Muscle layer of duodenum (tissue), 2 donors: ENCODE measurements at regions not wholly inside any gene's neighbourhood (a gene's known extent, or its start where the extent isn't known, plus 50 kb on each side); places are given as distances from the start of the nearest gene placed in this dataset.

Experiments used
- H3K27ac ChIP-seq: one replicate; pipeline ENCODE4 v1.7.0; 2013; ENCODE audit warnings: mild to moderate bottlenecking, low read length
- H3K27me3 ChIP-seq: one replicate; pipeline ENCODE4 v1.7.0; 2013; ENCODE audit warnings: low read depth, mild to moderate bottlenecking, control low read depth, low read length
- H3K36me3 ChIP-seq, 2 donors: one replicate each; pipeline ENCODE4 v1.7.0; 2013; ENCODE audit warnings: low read length in 2 of 2, control low read depth in 1 of 2, mild to moderate bottlenecking in 1 of 2; ENCODE audit not compliant: insufficient read depth in 2 of 2, control insufficient read depth in 1 of 2
- H3K4me1 ChIP-seq, 2 donors: one replicate each; pipeline ENCODE4 v1.7.0; 2013; ENCODE audit warnings: low read length in 2 of 2, mild to moderate bottlenecking in 2 of 2, control low read depth in 1 of 2, moderate library complexity in 1 of 2; ENCODE audit not compliant: insufficient read depth in 2 of 2, control insufficient read depth in 1 of 2
- H3K4me3 ChIP-seq, 2 donors: one replicate each; pipeline ENCODE4 v1.7.0; 2013; ENCODE audit warnings: low read length in 2 of 2, low read depth in 1 of 2, mild to moderate bottlenecking in 1 of 2
- H3K9me3 ChIP-seq, 2 donors: one replicate each; pipeline ENCODE4 v1.7.0; 2013; ENCODE audit warnings: low read length in 2 of 2, control low read depth in 1 of 2, mild to moderate bottlenecking in 1 of 2; ENCODE audit not compliant: control insufficient read depth in 1 of 2
- donor health status: healthy.

GRCh38 chr4:163815776-163816175 is 321.3 kb downstream of the TMA16 start:
- H3K4me3 ChIP-seq = no peak overlapping the region
- H3K4me1 ChIP-seq = no peaks in the 10 kb centered on the region
- H3K36me3 ChIP-seq = no peaks in the 10 kb centered on the region
- no peaks in the 10 kb centered on the region for H3K9me3 ChIP-seq
- no peaks in the 10 kb centered on the region for H3K27me3 ChIP-seq
- no peak overlapping the region for H3K27ac ChIP-seq

DNA sequence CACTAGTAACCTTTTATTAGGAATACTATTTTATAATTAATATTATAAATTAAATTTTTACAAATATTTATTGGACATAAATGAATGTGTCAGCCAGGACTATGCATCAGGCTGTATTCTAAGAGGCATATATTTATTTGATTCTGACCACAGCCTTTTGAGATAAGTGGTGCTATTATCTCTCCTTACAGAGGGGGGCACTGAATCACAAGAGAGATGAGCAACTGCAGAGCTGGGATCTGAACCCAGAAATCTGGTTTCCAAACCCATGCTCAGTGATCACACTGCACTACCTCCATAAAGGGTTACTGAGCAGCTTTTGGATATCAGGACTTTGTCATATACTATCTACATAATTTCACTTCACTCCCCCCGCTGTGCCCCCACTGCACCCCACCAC is 322.0 kb downstream of the TMA16 start:
- H3K27me3 ChIP-seq = no peaks in the 10 kb centered on the region
- no peaks in the 10 kb centered on the region for H3K9me3 ChIP-seq
- H3K27ac ChIP-seq = no peak overlapping the region
- no peak overlapping the region for H3K4me3 ChIP-seq
- H3K36me3 ChIP-seq = no peaks in the 10 kb centered on the region
- no peaks in the 10 kb centered on the region for H3K4me1 ChIP-seq

DNA sequence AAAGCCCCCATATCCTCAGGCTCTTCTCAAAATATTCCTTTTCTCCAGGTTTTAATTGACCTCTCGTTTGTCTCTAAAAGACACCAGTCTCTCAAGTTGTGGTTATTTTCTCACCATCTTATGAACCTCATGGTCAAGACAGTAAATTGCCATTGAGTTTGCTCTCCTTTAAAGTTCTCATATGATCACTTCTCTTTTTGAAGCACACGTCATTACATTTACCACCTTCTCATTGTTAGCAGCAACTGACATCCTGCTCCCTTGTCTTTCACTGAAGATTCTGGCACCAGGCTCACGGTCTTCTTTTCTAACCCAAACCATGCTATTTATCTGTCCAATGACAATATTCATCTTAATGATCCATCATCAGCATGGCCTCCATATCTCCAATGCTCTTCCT is 324.2 kb downstream of the TMA16 start:
- H3K4me3 ChIP-seq = no peak overlapping the region
- H3K4me1 ChIP-seq = no peaks in the 10 kb centered on the region
- H3K36me3 ChIP-seq = no peaks in the 10 kb centered on the region
- H3K27ac ChIP-seq = no peak overlapping the region
- no peaks in the 10 kb centered on the region for H3K27me3 ChIP-seq
- no peaks in the 10 kb centered on the region for H3K9me3 ChIP-seq

DNA sequence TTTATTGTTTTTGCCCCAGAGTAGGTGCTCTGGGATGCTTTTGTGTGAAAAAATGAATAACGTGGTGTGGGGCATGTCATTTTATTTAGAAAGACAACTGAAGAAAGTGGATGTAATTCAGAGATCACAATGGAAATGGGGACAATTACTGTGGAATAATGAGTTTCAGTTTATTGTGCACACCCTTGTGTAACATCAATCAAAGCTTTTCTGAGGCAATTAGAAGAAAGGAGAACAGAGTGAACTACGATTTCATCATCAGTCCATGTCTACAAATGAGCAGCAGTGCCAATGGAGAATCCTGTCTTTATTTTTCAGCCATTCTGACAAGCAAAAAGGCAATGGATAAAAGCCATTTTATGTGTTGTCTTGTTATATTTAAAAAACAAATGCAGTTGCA is 339.2 kb downstream of the TMA16 start:
- Histone ChIP-seq H3K27me3 (no peaks in the 10 kb centered on the region), H3K9me3 (no peaks in the 10 kb centered on the region), H3K36me3 (no peaks in the 10 kb centered on the region), H3K4me3 (no peak overlapping the region), H3K27ac (no peak overlapping the region), H3K4me1 (no peaks in the 10 kb centered on the region)

DNA sequence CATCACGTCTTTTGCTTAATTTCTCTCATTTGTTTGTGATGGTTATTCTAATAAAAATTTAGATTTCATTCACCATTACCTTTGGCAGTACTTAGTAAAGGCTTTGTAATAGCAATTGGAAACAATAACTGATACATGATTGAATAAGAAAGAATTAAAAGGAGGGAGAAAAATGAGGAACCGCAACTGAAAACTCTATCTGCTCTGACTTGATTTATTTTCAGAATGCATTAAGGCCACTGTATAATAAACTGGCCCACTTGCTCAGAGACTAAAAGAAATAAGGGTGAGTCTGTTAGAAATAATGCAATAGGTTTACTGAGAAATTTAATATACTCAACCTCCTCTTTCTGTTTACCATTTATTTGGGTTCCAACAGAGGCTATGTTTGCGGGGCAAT is 351.5 kb downstream of the TMA16 start:
- Histone ChIP-seq H3K27me3 (no peaks in the 10 kb centered on the region), H3K4me3 (no peak overlapping the region), H3K4me1 (no peaks in the 10 kb centered on the region), H3K27ac (no peak overlapping the region), H3K9me3 (no peaks in the 10 kb centered on the region), H3K36me3 (no peaks in the 10 kb centered on the region)

- Histone ChIP-seq H3K4me3 (no peak overlapping the region), H3K9me3 (no peaks in the 10 kb centered on the region), H3K27me3 (no peaks in the 10 kb centered on the region), H3K36me3 (no peaks in the 10 kb centered on the region), H3K27ac (no peak overlapping the region), H3K4me1 (no peaks in the 10 kb centered on the region)
These were observed 357.8 kb downstream of the TMA16 start for GRCh38 chr4:163852246-163852645.

DNA sequence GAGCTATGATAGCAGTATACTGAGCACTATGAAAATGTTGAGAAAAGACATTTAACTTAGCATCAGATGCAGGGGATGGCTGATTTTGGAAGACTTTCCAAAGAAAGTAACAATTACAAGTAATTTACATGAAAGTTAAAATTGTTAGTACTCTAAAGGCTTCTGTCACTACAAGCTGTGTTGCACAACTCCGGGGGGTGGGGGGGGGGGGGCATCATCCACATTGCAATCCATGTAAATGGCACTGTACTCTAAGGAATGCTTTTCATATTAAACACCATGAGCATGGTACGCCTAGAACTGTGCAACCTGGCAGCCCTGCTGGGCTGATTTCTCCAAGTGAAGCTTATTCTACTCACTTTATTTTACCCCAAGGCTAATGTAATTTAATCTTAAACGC is 363.4 kb downstream of the TMA16 start:
- Histone ChIP-seq H3K36me3 (no peaks in the 10 kb centered on the region), H3K27me3 (no peaks in the 10 kb centered on the region)

DNA sequence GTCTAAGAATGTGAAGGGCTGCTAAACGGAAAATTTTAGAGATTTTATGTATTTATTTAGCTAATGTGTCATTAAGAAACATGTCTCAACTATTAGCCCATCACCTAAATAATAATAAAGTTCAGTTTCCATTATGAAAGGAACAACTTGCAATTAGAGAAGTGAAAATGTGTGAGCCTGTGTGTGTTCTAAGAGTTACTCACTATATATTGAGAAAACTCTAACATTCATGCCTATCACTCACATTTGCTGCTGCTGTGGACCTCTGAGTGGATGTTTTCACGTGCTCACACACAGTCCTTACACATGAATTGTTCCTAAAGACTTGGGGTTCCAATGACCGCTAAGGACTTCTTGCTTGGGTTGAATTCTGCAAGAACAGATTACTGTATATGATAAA is 364.0 kb downstream of the TMA16 start:
- H3K9me3 ChIP-seq = no peaks in the 10 kb centered on the region
- H3K27ac ChIP-seq = no peak overlapping the region
- H3K27me3 ChIP-seq = no peaks in the 10 kb centered on the region
- no peaks in the 10 kb centered on the region for H3K36me3 ChIP-seq
- H3K4me3 ChIP-seq = no peak overlapping the region
- H3K4me1 ChIP-seq = no peaks in the 10 kb centered on the region

More for the DNA sequence above, 363.4 kb downstream of the TMA16 start:
- Histone ChIP-seq H3K27ac (no peak overlapping the region), H3K9me3 (no peaks in the 10 kb centered on the region), H3K4me3 (no peak overlapping the region), H3K4me1 (no peaks in the 10 kb centered on the region)

- Histone ChIP-seq H3K4me1 (no peaks in the 10 kb centered on the region), H3K4me3 (no peak overlapping the region), H3K27me3 (no peaks in the 10 kb centered on the region), H3K36me3 (no peaks in the 10 kb centered on the region), H3K9me3 (no peaks in the 10 kb centered on the region), H3K27ac (no peak overlapping the region)
These were observed 368.6 kb downstream of the TMA16 start for GRCh38 chr4:163863082-163863481.

- Histone ChIP-seq H3K4me3 (no peak overlapping the region), H3K27me3 (no peaks in the 10 kb centered on the region), H3K9me3 (no peaks in the 10 kb centered on the region), H3K4me1 (no peaks in the 10 kb centered on the region), H3K36me3 (no peaks in the 10 kb centered on the region), H3K27ac (no peak overlapping the region)
These were observed 370.5 kb downstream of the TMA16 start for GRCh38 chr4:163865010-163865409.

DNA sequence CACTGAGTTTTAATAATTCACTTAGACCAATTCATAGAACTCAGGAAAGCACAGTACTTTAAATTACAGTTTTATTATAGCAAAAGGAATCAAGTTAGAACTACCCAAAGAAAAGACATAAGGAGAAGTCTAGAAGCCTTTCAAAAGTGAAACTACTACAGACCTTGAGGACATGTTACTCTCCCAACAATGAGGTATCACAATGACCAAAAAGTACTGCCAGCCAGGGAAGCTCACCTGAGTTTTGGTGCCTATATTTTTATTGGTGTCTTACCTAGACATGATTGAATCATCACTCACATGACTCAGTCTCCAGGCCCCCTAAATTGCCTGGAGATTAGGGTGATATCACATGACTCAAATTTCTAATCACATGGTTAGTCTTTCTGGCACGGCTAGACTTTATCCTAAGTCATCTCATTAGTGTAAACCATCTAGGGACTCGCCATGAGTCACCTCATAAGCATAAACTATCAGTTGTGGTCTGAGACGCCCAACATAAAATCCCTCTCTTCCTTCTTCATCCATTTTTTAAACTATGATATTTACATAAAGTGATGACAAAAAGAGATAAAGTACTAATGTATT is 372.3 kb downstream of the TMA16 start:
- no peaks in the 10 kb centered on the region for H3K36me3 ChIP-seq
- H3K4me1 ChIP-seq = no peaks in the 10 kb centered on the region
- no peak overlapping the region for H3K27ac ChIP-seq

DNA sequence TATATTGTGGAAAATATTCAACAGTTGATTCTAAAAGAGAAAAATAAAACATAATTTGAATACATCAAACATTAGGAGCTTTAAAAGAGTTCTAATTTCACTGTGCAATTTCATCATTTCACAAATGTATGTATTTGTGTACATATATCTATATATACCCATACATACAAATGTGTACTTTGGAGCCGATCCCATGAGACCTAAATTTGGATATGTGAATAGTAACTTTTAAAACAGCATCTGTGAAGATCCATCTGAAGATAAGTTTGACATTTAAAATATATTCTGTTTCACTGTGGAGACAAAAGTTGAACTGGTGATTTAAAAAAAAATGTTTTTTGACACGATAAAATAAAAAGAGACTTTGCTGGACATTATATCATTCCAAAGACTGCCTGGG is 374.0 kb downstream of the TMA16 start:
- Histone ChIP-seq H3K4me3 (no peak overlapping the region), H3K27ac (no peak overlapping the region), H3K4me1 (no peaks in the 10 kb centered on the region), H3K9me3 (no peaks in the 10 kb centered on the region), H3K27me3 (no peaks in the 10 kb centered on the region), H3K36me3 (no peaks in the 10 kb centered on the region)

More for the DNA sequence above, 372.3 kb downstream of the TMA16 start:
- H3K27me3 ChIP-seq = no peaks in the 10 kb centered on the region
- no peaks in the 10 kb centered on the region for H3K9me3 ChIP-seq
- no peak overlapping the region for H3K4me3 ChIP-seq
